Smooth muscle cell (in vitro differentiated cells): ENCODE measurements at regions not wholly inside any gene's neighbourhood (a gene's known extent, or its start where the extent isn't known, plus 50 kb on each side); places are given as distances from the start of the nearest gene placed in this dataset.

ENCODE experiments used
- DNase-seq: peaks from one replicate; lab custom pipeline; 2025; ENCODE audit not compliant: unreplicated experiment; lab: John Stamatoyannopoulos, UW
- H2AFZ ChIP-seq: fragments of 200-600 bp; sonication (generic); 2 replicates; pipeline ENCODE4 v1.6.0; 2016; ENCODE audit warnings: antibody characterized with exemption, low read depth, mild to moderate bottlenecking
- H3F3A ChIP-seq: fragments of 200-600 bp; sonication (generic); 2 replicates; pipeline ENCODE4 v1.6.0; 2017; ENCODE audit warnings: antibody characterized with exemption, low read depth
- H3K27ac ChIP-seq: fragments of 200-600 bp; sonication (generic); 2 replicates; pipeline ENCODE4 v1.5.1; 2016; ENCODE audit warnings: low read depth, mild to moderate bottlenecking
- H3K27me3 ChIP-seq: fragments of 200-600 bp; sonication (generic); 2 replicates; pipeline ENCODE4 v1.6.1; 2016; ENCODE audit warnings: low read depth, mild to moderate bottlenecking
- H3K36me3 ChIP-seq: fragments of 200-600 bp; sonication (generic); 2 replicates; pipeline ENCODE4 v1.5.1; 2016; ENCODE audit warnings: low read depth
- H3K4me1 ChIP-seq: fragments of 200-600 bp; sonication (generic); 2 replicates; pipeline ENCODE4 v1.5.1; 2016; ENCODE audit warnings: low read depth
- H3K4me2 ChIP-seq: fragments of 200-600 bp; sonication (generic); 2 replicates; pipeline ENCODE4 v1.6.0; 2016; ENCODE audit warnings: mild to moderate bottlenecking
- H3K4me3 ChIP-seq: fragments of 200-600 bp; sonication (generic); 2 replicates; pipeline ENCODE4 v1.5.1; 2016; ENCODE audit warnings: mild to moderate bottlenecking
- H3K79me2 ChIP-seq: fragments of 200-600 bp; sonication (generic); 2 replicates; pipeline ENCODE4 v1.6.0; 2016; ENCODE audit warnings: low read depth, mild to moderate bottlenecking
- H3K9ac ChIP-seq: fragments of 200-600 bp; sonication (generic); 2 replicates; pipeline ENCODE4 v1.6.0; 2016; ENCODE audit warnings: low read depth
- H3K9me3 ChIP-seq: fragments of 200-600 bp; sonication (generic); replicated peaks from 2 replicates; pipeline ENCODE4 v1.5.1; 2016; ENCODE audit warnings: low read depth
- H4K20me1 ChIP-seq: fragments of 200-600 bp; sonication (generic); 2 replicates; pipeline ENCODE4 v1.6.0; 2016; ENCODE audit warnings: low read depth
- CTCF ChIP-seq: fragments of 200-600 bp; sonication (generic); IDR thresholded peaks from 2 replicates; pipeline ENCODE4 v1.5.1; 2017; ENCODE audit warnings: borderline replicate concordance, mild to moderate bottlenecking, antibody characterized with exemption; ENCODE audit not compliant: insufficient read depth, poor library complexity, severe bottlenecking
- WGBS: methylation state at CpG from one replicate; pipeline ENCODE4 v1.1.7; 2016; ENCODE audit warnings: low lambda C conversion rate; 5-methylcytosine and 5-hydroxymethylcytosine counted together

- no peaks in the 10 kb centered on the region for H3K9me3 ChIP-seq
- H3K27ac ChIP-seq: no peak overlapping the region
- H4K20me1 ChIP-seq: no peaks in the 10 kb centered on the region
- H3K36me3 ChIP-seq: no peaks in the 10 kb centered on the region
- no peak overlapping the region for H3K4me3 ChIP-seq
- no peak for TF ChIP-seq CTCF
- H3K27me3 ChIP-seq: no peaks in the 10 kb centered on the region
- whole genome bisulfite sequencing: 13% methylated on average over 3 of the region's 3 CpGs
- H3K4me1 ChIP-seq: no peaks in the 10 kb centered on the region
- peak overlapping the region; percentile 8 for H3K4me2 ChIP-seq
- no peak overlapping the region for H2AFZ ChIP-seq
- no peak for DNase-seq
- no peaks in the 10 kb centered on the region for H3F3A ChIP-seq
- no peaks in the 10 kb centered on the region for H3K79me2 ChIP-seq
- H3K9ac ChIP-seq: no peak overlapping the region
These were observed 133.9 kb upstream of the NUDT7 start for GRCh38 chr16:77588389-77588788.

GRCh38 chr16:77589071-77589765, 133.1 kb upstream of the NUDT7 start:
- H3K9ac ChIP-seq: no peak overlapping the region
- H3K4me1 ChIP-seq: no peaks in the 10 kb centered on the region
- H3K9me3 ChIP-seq: no peaks in the 10 kb centered on the region
- no peaks in the 10 kb centered on the region for H3K79me2 ChIP-seq
- no peaks in the 10 kb centered on the region for H4K20me1 ChIP-seq
- 65% methylated on average over 10 of the region's 10 CpGs for WGBS
- no peaks in the 10 kb centered on the region for H3K36me3 ChIP-seq
- DNase-seq: no peak
- no peak overlapping the region for H2AFZ ChIP-seq
- no peaks in the 10 kb centered on the region for H3K27me3 ChIP-seq
- H3K4me2 ChIP-seq: peak overlapping the region; percentile 41
- TF ChIP-seq CTCF: no peak
- no peaks in the 10 kb centered on the region for H3F3A ChIP-seq
- H3K4me3 ChIP-seq: no peak overlapping the region
- no peak overlapping the region for H3K27ac ChIP-seq

GRCh38 chr16:77590707-77591106, 131.6 kb upstream of the NUDT7 start:
- H3K79me2 ChIP-seq: no peaks in the 10 kb centered on the region
- no peak for DNase-seq
- no peaks in the 10 kb centered on the region for H3F3A ChIP-seq
- no peaks in the 10 kb centered on the region for H3K36me3 ChIP-seq
- no peaks in the 10 kb centered on the region for H4K20me1 ChIP-seq
- H3K27ac ChIP-seq: no peak overlapping the region
- TF ChIP-seq CTCF: no peak
- H2AFZ ChIP-seq: no peak overlapping the region
- H3K4me2 ChIP-seq: no peak overlapping the region
- WGBS: 89% methylated on average over 9 of the region's 9 CpGs
- H3K4me1 ChIP-seq: no peaks in the 10 kb centered on the region
- no peak overlapping the region for H3K4me3 ChIP-seq
- H3K9me3 ChIP-seq: no peaks in the 10 kb centered on the region
- no peak overlapping the region for H3K9ac ChIP-seq
- H3K27me3 ChIP-seq: no peaks in the 10 kb centered on the region

- Histone ChIP-seq H3K9ac (no peak overlapping the region), H3K4me2 (no peak overlapping the region), H3K27ac (no peak overlapping the region), H4K20me1 (no peaks in the 10 kb centered on the region), H3K36me3 (no peaks in the 10 kb centered on the region), H2AFZ (no peak overlapping the region), H3K79me2 (no peaks in the 10 kb centered on the region), H3K27me3 (no peaks in the 10 kb centered on the region), H3K4me3 (no peak overlapping the region), H3K4me1 (peaks cover 5% of the 10 kb centered on the region), H3F3A (no peaks in the 10 kb centered on the region), H3K9me3 (no peaks in the 10 kb centered on the region)
- no peak for TF ChIP-seq CTCF
- no peak for DNase-seq
- WGBS: 87% methylated on average over 6 of the region's 6 CpGs
These were observed 131.0 kb upstream of the NUDT7 start for GRCh38 chr16:77591347-77591746.
